Neural progenitor cell (in vitro differentiated cells): ENCODE measurements at regions not wholly inside any gene's neighbourhood (a gene's known extent, or its start where the extent isn't known, plus 50 kb on each side); places are given as distances from the start of the nearest gene placed in this dataset.

Source experiments
- DNase-seq: peaks from one replicate; pipeline ENCODE4 v3.0.0-alpha.2; 2016; ENCODE audit warnings: low spot score
- H2AFZ ChIP-seq: fragments of 200-600 bp; sonication (generic); replicated peaks from 2 replicates; pipeline ENCODE4 v1.6.1; 2016; ENCODE audit warnings: antibody characterized with exemption
- H3F3A ChIP-seq: fragments of 200-600 bp; sonication (generic); 2 replicates; pipeline ENCODE4 v1.6.1; 2016; ENCODE audit warnings: antibody characterized with exemption, low read depth
- H3K27ac ChIP-seq: fragments of 200-600 bp; sonication (generic); 2 replicates; pipeline ENCODE4 v1.5.1; 2016; ENCODE audit warnings: mild to moderate bottlenecking
- H3K27me3 ChIP-seq: fragments of 200-600 bp; sonication (generic); 2 replicates; pipeline ENCODE4 v1.6.1; 2016; ENCODE audit warnings: mild to moderate bottlenecking, moderate library complexity
- H3K36me3 ChIP-seq: fragments of 200-600 bp; sonication (generic); 2 replicates; pipeline ENCODE4 v1.5.1; 2016
- H3K4me1 ChIP-seq: fragments of 200-600 bp; sonication (generic); 2 replicates; pipeline ENCODE4 v1.6.1; 2016; ENCODE audit warnings: mixed run types
- H3K4me2 ChIP-seq: fragments of 200-600 bp; sonication (generic); 2 replicates; pipeline ENCODE4 v1.6.1; 2016
- H3K4me3 ChIP-seq: fragments of 200-600 bp; sonication (generic); 2 replicates; pipeline ENCODE4 v1.5.1; 2016
- H3K79me2 ChIP-seq: fragments of 200-600 bp; sonication (generic); 2 replicates; pipeline ENCODE4 v1.6.1; 2016; ENCODE audit warnings: low read depth
- H3K9ac ChIP-seq: fragments of 200-600 bp; sonication (generic); 2 replicates; pipeline ENCODE4 v1.6.1; 2016
- H3K9me3 ChIP-seq: fragments of 200-600 bp; sonication (generic); 2 replicates; pipeline ENCODE4 v1.5.1; 2016; ENCODE audit warnings: low read depth
- H4K20me1 ChIP-seq: fragments of 200-600 bp; sonication (generic); 2 replicates; pipeline ENCODE4 v1.6.1; 2016; ENCODE audit warnings: low read depth
- H3K27ac Mint-ChIP-seq: 3 replicates; pipeline ENCODE4 v1.8.0; 2021; ENCODE audit warnings: mixed read lengths
- H3K27me3 Mint-ChIP-seq: 2 replicates; pipeline ENCODE4 v1.8.0; 2022; ENCODE audit warnings: low read depth, mild to moderate bottlenecking, inconsistent platforms, moderate library complexity, mixed read lengths; ENCODE audit not compliant: insufficient read depth
- H3K36me3 Mint-ChIP-seq: 3 replicates; pipeline ENCODE4 v1.8.0; 2021; ENCODE audit warnings: mixed read lengths
- H3K4me1 Mint-ChIP-seq: 3 replicates; pipeline ENCODE4 v1.8.0; 2021; ENCODE audit warnings: mixed read lengths
- H3K4me3 Mint-ChIP-seq: 3 replicates; pipeline ENCODE4 v1.8.0; 2021; ENCODE audit warnings: mild to moderate bottlenecking, moderate library complexity, mixed read lengths
- H3K9me3 Mint-ChIP-seq: 3 replicates; pipeline ENCODE4 v1.8.0; 2020; ENCODE audit warnings: mixed read lengths
- EZH2 ChIP-seq: fragments of 200-600 bp; sonication (generic); IDR thresholded peaks from 2 replicates; pipeline ENCODE4 v1.6.1; 2017; ENCODE audit warnings: antibody characterized with exemption, mild to moderate bottlenecking, moderate library complexity
- EZH2phosphoT487 ChIP-seq: fragments of 200-600 bp; sonication (generic); IDR thresholded peaks from 2 replicates; pipeline ENCODE4 v1.6.1; 2017; ENCODE audit warnings: antibody characterized with exemption
- TF ChIP-seq, protein P1 (sequence below): fragments of 200-600 bp; sonication (generic); IDR thresholded peaks from 2 replicates; pipeline ENCODE4 v1.5.1; 2017; ENCODE audit warnings: antibody characterized with exemption, mild to moderate bottlenecking

DNA sequence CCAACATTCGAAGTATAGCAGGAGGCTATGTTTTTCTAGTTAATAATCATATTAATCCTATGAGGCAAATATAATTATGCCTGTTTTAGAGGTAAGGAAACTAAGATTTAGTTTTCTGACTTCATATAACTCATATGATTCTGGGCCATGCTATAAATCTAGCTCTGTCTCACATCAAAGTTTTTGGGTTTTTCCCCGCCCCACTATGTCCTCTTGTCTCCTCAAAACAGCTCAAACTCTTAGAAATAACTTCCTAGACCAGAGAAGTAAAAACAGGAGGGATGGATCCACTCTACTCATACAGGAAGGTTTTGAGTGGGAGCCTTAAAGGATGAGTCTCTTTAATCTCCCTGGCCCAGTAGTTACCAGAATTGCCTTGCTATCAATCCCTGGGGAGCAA, 256.4 kb upstream of the FGGY start:
- H3K27ac Mint-ChIP-seq = no peak overlapping the region
- Histone ChIP-seq H3K4me3 (no peak overlapping the region), H3K9ac (no peak overlapping the region), H4K20me1 (no peaks in the 10 kb centered on the region), H3K36me3 (no peaks in the 10 kb centered on the region), H3K27me3 (no peaks in the 10 kb centered on the region), H3K4me1 (no peaks in the 10 kb centered on the region), H3K27ac (no peak overlapping the region), H2AFZ (no peak overlapping the region), H3K79me2 (no peaks in the 10 kb centered on the region), H3K4me2 (no peak overlapping the region), H3F3A (no peaks in the 10 kb centered on the region), H3K9me3 (no peaks in the 10 kb centered on the region)
- no peaks in the 10 kb centered on the region for H3K4me1 Mint-ChIP-seq
- H3K36me3 Mint-ChIP-seq = no peaks in the 10 kb centered on the region
- H3K9me3 Mint-ChIP-seq = no peaks in the 10 kb centered on the region
- TF ChIP-seq EZH2phosphoT487 (no peak), EZH2 (no peak)
- TF ChIP-seq, protein P1, sequence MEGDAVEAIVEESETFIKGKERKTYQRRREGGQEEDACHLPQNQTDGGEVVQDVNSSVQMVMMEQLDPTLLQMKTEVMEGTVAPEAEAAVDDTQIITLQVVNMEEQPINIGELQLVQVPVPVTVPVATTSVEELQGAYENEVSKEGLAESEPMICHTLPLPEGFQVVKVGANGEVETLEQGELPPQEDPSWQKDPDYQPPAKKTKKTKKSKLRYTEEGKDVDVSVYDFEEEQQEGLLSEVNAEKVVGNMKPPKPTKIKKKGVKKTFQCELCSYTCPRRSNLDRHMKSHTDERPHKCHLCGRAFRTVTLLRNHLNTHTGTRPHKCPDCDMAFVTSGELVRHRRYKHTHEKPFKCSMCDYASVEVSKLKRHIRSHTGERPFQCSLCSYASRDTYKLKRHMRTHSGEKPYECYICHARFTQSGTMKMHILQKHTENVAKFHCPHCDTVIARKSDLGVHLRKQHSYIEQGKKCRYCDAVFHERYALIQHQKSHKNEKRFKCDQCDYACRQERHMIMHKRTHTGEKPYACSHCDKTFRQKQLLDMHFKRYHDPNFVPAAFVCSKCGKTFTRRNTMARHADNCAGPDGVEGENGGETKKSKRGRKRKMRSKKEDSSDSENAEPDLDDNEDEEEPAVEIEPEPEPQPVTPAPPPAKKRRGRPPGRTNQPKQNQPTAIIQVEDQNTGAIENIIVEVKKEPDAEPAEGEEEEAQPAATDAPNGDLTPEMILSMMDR = no peak
- H3K27me3 Mint-ChIP-seq = peaks cover 2% of the 10 kb centered on the region
- H3K4me3 Mint-ChIP-seq = no peak overlapping the region
- DNase-seq = no peak

DNA sequence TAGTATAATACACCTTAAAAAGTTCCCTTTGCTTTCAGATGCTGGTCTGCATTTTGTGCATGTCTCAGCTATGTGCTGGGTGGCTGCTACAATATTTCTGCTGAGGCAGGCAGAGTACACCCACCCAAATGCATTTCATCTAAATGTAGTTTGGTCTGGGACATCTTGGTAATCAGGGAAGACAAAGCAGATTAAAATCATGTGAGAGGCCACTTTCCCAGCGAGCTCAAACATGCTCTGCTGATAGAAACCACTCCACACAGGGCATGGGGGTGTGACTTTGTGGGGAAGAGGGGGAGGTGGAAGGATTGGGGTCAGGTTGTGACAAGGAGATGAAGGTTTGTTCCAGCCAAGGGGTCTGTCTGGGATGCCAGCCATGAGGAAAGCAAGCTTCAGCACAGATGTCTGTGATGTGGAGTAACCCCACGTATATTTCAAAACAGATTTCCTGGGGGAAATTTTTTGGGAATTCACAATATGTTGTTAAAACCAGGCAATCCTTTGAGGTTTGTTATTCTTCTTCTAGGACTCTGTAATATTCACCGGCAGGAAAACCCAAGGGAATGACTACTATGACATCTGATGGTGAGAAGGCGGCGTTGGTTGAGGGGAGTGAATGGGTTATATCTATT, 255.1 kb upstream of the FGGY start:
- Histone ChIP-seq H4K20me1 (no peaks in the 10 kb centered on the region), H3K79me2 (no peaks in the 10 kb centered on the region), H3F3A (no peaks in the 10 kb centered on the region), H3K27me3 (no peaks in the 10 kb centered on the region), H3K9ac (no peak overlapping the region), H3K4me3 (no peak overlapping the region), H3K4me1 (no peaks in the 10 kb centered on the region), H2AFZ (no peak overlapping the region), H3K27ac (no peak overlapping the region), H3K36me3 (no peaks in the 10 kb centered on the region), H3K4me2 (no peak overlapping the region), H3K9me3 (no peaks in the 10 kb centered on the region)
- Mint-ChIP-seq H3K27me3 (peaks cover 2% of the 10 kb centered on the region), H3K27ac (no peak overlapping the region), H3K36me3 (no peaks in the 10 kb centered on the region), H3K9me3 (no peaks in the 10 kb centered on the region), H3K4me1 (no peaks in the 10 kb centered on the region), H3K4me3 (no peak overlapping the region)
- DNase-seq = no peak
- TF ChIP-seq, protein P1 = no peak
- TF ChIP-seq EZH2 (no peak), EZH2phosphoT487 (no peak)

DNA sequence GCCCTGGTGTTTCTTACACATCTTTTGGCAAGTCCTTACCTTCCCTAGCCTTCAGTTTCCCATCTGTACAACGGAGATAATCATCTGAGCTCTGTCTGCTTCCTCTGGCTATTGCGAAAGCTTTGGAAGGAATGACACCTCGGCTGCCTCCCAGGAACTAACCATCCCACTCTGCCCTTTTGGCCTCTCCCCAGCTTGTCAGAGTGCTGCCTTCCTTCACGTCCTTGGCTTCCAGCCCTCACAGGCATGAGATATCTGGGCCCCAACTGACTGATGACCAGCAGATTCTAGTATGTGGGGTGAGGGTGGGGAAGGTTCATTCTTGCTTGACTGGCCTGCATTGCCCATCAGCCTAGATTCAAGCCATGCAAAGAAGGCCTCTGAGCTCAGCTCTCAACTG, 253.1 kb upstream of the FGGY start:
- Mint-ChIP-seq H3K9me3 (peaks cover 4% of the 10 kb centered on the region), H3K4me3 (no peak overlapping the region), H3K27me3 (peaks cover 2% of the 10 kb centered on the region), H3K27ac (no peak overlapping the region), H3K36me3 (no peaks in the 10 kb centered on the region), H3K4me1 (no peaks in the 10 kb centered on the region)
- no peaks in the 10 kb centered on the region for H3K36me3 ChIP-seq
- no peak overlapping the region for H3K27ac ChIP-seq
- no peak overlapping the region for H3K4me2 ChIP-seq
- no peaks in the 10 kb centered on the region for H4K20me1 ChIP-seq
- H3K27me3 ChIP-seq = no peaks in the 10 kb centered on the region
- no peak overlapping the region for H2AFZ ChIP-seq
- H3K4me1 ChIP-seq = no peaks in the 10 kb centered on the region
- H3F3A ChIP-seq = no peaks in the 10 kb centered on the region
- DNase-seq = no peak
- H3K9ac ChIP-seq = no peak overlapping the region
- H3K9me3 ChIP-seq = no peaks in the 10 kb centered on the region
- TF ChIP-seq EZH2phosphoT487 (no peak), EZH2 (no peak)
- TF ChIP-seq, protein P1 = no peak
- H3K79me2 ChIP-seq = no peaks in the 10 kb centered on the region
- H3K4me3 ChIP-seq = no peak overlapping the region
